ENCODE measurements at regions not wholly inside any gene's neighbourhood (a gene's known extent, or its start where the extent isn't known, plus 50 kb on each side); places are given as distances from the start of the nearest gene placed in this dataset.

- no peak for DNase-seq (ENCODE audit: insufficient read length, low spot score)
- TF ChIP-seq CTCF (IDR thresholded peaks at IDR 0.05; ENCODE audit: insufficient read depth, missing control alignments), result no peak
- no peak for FAIRE-seq
These were observed 389.0 kb upstream of the CDH11 start for GRCh38 chr16:65510850-65511249.

GRCh38 chr16:65510241-65510640 is 388.4 kb upstream of the CDH11 start:
- no peak for TF ChIP-seq CTCF (IDR thresholded peaks at IDR 0.05; ENCODE audit: insufficient read depth, missing control alignments)
- no peak for FAIRE-seq
- DNase-seq (ENCODE audit: insufficient read length, low spot score), result no peak

GRCh38 chr16:65509172-65509571 is 387.3 kb upstream of the CDH11 start:
- FAIRE-seq, result no peak
- no peak for TF ChIP-seq CTCF (IDR thresholded peaks at IDR 0.05; ENCODE audit: insufficient read depth, missing control alignments)

GRCh38 chr16:65500919-65501318 is 379.1 kb upstream of the CDH11 start:
- FAIRE-seq, result no peak
- no peak for TF ChIP-seq CTCF (IDR thresholded peaks at IDR 0.05; ENCODE audit: insufficient read depth, missing control alignments)
- DNase-seq (ENCODE audit: insufficient read length, low spot score), result no peak

More at GRCh38 chr16:65509172-65509571, 387.3 kb upstream of the CDH11 start:
- no peak for DNase-seq (ENCODE audit: insufficient read length, low spot score)

GRCh38 chr16:65500007-65500406 is 378.1 kb upstream of the CDH11 start:
- no peak for TF ChIP-seq CTCF (IDR thresholded peaks at IDR 0.05; ENCODE audit: insufficient read depth, missing control alignments)
- DNase-seq (ENCODE audit: insufficient read length, low spot score) (no peak), FAIRE-seq (no peak)

- FAIRE-seq, result no peak
- no peak for DNase-seq (ENCODE audit: insufficient read length, low spot score)
- TF ChIP-seq CTCF (IDR thresholded peaks at IDR 0.05; ENCODE audit: insufficient read depth, missing control alignments), result no peak
These were observed 377.7 kb upstream of the CDH11 start for GRCh38 chr16:65499566-65499965.

GRCh38 chr16:65497571-65497970 is 375.7 kb upstream of the CDH11 start:
- no peak for TF ChIP-seq CTCF (IDR thresholded peaks at IDR 0.05; ENCODE audit: insufficient read depth, missing control alignments)
- DNase-seq (ENCODE audit: insufficient read length, low spot score) (no peak), FAIRE-seq (no peak)

Measured in D721Med (cell line).